GF-D8 (cell line): ENCODE measurements at regions not wholly inside any gene's neighbourhood (a gene's known extent, or its start where the extent isn't known, plus 50 kb on each side); places are given as distances from the start of the nearest gene placed in this dataset.
"Not testable (repeated sequence)": the region's sequence is repeated elsewhere in the genome, so short reads cannot be mapped to it uniquely, and the experiment has no call there.

Experiments
- DNase-seq: peaks from one replicate; lab custom pipeline; 2025; lab: John Stamatoyannopoulos, UW

- no peak for DNase-seq
Measured at GRCh38 chr7:409339-410281, 110.0 kb downstream of the PDGFA start.

GRCh38 chr7:410395-410910 lies 109.2 kb downstream of the PDGFA start:
- no peak for DNase-seq

GRCh38 chr7:411116-411515 lies 108.5 kb downstream of the PDGFA start:
- not testable (repeated sequence) for DNase-seq

- DNase-seq: no peak
Measured at GRCh38 chr7:411677-412312, 107.9 kb downstream of the PDGFA start.

- DNase-seq: no peak
Measured at GRCh38 chr7:412313-412710, 107.3 kb downstream of the PDGFA start.

GRCh38 chr7:414681-415560 lies 104.7 kb downstream of the PDGFA start:
- no peak for DNase-seq

GRCh38 chr7:415646-416525 lies 103.8 kb downstream of the PDGFA start:
- DNase-seq: no peak

- DNase-seq: no peak
Measured at GRCh38 chr7:416761-417624, 102.7 kb downstream of the PDGFA start.

- no peak for DNase-seq
Measured at GRCh38 chr7:417625-417889, 102.1 kb downstream of the PDGFA start.

GRCh38 chr7:417973-418601 lies 101.6 kb downstream of the PDGFA start:
- no peak for DNase-seq

GRCh38 chr7:418636-419280 lies 100.9 kb downstream of the PDGFA start:
- no peak for DNase-seq

GRCh38 chr7:420142-421093 lies 99.2 kb downstream of the PDGFA start:
- DNase-seq: no peak

GRCh38 chr7:421136-421991 lies 98.3 kb downstream of the PDGFA start:
- DNase-seq: no peak

GRCh38 chr7:422191-422885 lies 97.3 kb downstream of the PDGFA start:
- DNase-seq: no peak

- no peak for DNase-seq
Measured at GRCh38 chr7:422886-423225, 96.8 kb downstream of the PDGFA start.

- no peak for DNase-seq
Measured at GRCh38 chr7:423312-424260, 96.1 kb downstream of the PDGFA start.
